ENCODE measurements at regions not wholly inside any gene's neighbourhood (a gene's known extent, or its start where the extent isn't known, plus 50 kb on each side); places are given as distances from the start of the nearest gene placed in this dataset.

DNA sequence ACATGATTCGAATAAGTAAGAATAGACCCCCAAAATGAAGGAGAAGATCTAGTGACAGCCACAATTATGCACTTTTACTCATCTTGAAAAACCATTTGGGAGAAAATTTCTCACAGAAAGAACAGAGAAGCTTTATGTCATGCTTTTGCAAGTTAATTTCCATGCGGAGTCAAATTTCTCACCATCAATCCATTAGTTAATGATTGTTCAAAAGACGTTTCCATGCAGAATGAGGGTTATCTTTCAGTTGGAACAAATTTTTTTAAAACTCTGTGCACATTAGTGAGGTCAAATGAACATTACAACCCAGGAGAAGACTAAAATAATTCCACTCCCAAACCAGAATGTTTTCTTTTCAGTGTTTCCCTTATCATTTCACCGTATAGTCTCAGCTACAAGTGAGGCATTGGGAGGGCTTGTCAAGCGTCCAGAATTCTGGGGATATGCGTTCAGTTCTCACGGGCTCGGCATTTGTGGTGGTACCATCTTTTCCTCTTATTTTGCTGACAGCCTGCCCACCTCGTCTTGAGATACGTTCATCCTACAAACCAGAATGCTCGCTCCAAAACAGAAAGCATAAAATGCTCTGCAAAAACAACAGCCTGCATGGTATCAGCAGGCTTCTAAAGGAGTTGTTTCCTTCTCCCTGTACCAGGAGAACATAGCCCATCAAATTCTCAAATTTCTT is 130.8 kb upstream of the TBL1X start:
- Histone ChIP-seq H3K27ac (ENCODE audit: low read depth, low read length) (no peak overlapping the region), H3K9me3 (ENCODE audit: control insufficient read depth, insufficient read depth, low read depth, low read length) (no peaks in the 10 kb centered on the region), H3K4me1 (ENCODE audit: control insufficient read depth, insufficient read depth, low read length) (peaks cover 17% of the 10 kb centered on the region), H3K27me3 (ENCODE audit: control insufficient read depth, insufficient read depth, low read length) (peaks cover 3% of the 10 kb centered on the region; the same call in 1 of the 2 replicates), H3K4me3 (ENCODE audit: low read depth, low read length) (no peak overlapping the region), H3K9ac (ENCODE audit: low read length) (no peak overlapping the region), H3K36me3 (ENCODE audit: control insufficient read depth, insufficient read depth, low read length) (no peaks in the 10 kb centered on the region)

DNA sequence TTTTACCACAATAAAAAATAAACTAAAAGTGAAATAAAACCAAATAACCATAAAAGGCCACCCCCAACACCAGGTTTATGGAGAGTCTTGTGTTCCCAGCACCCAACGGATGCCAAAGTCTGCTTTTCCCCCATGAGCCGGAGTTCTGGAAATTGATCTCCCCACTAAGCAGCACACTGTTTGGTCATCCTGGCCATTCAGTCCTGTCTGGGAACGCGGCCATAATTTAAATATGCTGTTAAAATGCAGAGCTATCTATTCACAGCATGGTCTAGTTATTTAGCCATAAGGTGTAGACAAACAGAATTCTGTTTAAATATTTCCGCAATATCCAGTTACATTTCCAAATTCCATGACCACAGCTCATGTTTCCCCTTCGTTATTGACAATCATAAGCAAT is 129.6 kb upstream of the TBL1X start:
- Histone ChIP-seq H3K27me3 (ENCODE audit: control insufficient read depth, insufficient read depth, low read length) (peaks cover 3% of the 10 kb centered on the region; the same call in 1 of the 2 replicates), H3K4me1 (ENCODE audit: control insufficient read depth, insufficient read depth, low read length) (peaks cover 26% of the 10 kb centered on the region), H3K9ac (ENCODE audit: low read length) (no peak overlapping the region), H3K4me3 (ENCODE audit: low read depth, low read length) (no peak overlapping the region), H3K27ac (ENCODE audit: low read depth, low read length) (no peak overlapping the region), H3K36me3 (ENCODE audit: control insufficient read depth, insufficient read depth, low read length) (no peaks in the 10 kb centered on the region), H3K9me3 (ENCODE audit: control insufficient read depth, insufficient read depth, low read depth, low read length) (no peaks in the 10 kb centered on the region)

DNA sequence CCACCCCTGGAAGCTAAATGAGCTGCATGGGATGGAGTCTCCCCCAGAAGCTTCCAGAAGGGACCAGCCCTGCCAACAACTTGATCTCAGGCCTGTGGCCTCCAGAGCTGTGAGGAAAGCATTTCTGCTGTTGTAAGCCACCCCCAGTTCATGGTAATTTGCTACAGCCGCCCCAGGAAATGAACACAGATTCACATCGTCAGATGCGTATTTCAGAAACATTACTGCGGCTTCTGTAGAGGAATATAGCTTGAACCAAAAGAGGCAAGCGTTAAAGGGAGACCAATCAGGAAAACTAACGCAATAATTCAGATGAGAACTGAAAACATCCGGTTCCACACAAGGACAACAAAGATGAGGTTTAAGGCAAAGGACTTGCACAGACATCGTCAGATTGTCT is 128.4 kb upstream of the TBL1X start:
- H3K9me3 ChIP-seq (ENCODE audit: control insufficient read depth, insufficient read depth, low read depth, low read length) = no peaks in the 10 kb centered on the region
- H3K9ac ChIP-seq (ENCODE audit: low read length) = no peak overlapping the region
- no peak overlapping the region for H3K27ac ChIP-seq (ENCODE audit: low read depth, low read length)
- peaks cover 3% of the 10 kb centered on the region; the same call in 1 of the 2 replicates for H3K27me3 ChIP-seq (ENCODE audit: control insufficient read depth, insufficient read depth, low read length)
- H3K4me1 ChIP-seq (ENCODE audit: control insufficient read depth, insufficient read depth, low read length) = peaks cover 38% of the 10 kb centered on the region
- H3K4me3 ChIP-seq (ENCODE audit: low read depth, low read length) = no peak overlapping the region
- H3K36me3 ChIP-seq (ENCODE audit: control insufficient read depth, insufficient read depth, low read length) = no peaks in the 10 kb centered on the region

DNA sequence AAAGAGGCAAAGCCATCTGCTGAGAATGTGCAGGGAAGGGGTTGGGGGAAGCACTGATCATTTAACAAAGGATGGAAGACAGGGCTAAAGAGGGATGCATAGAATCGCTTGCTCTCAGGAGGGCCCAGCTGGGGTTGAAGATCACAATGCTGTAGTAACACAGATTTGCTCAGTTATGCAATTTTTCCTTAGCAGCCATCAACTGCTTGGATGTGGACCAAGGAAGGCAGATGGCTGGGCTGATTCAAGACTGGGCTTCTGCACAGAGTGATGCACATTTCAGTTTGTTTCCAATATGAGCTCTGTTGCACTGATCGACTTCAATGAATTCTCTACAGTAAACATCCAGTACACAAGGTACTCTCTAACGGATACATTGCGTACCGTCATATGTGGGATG is 127.8 kb upstream of the TBL1X start:
- no peak overlapping the region for H3K9ac ChIP-seq (ENCODE audit: low read length)
- no peaks in the 10 kb centered on the region for H3K36me3 ChIP-seq (ENCODE audit: control insufficient read depth, insufficient read depth, low read length)
- H3K27me3 ChIP-seq (ENCODE audit: control insufficient read depth, insufficient read depth, low read length) = peaks cover 3% of the 10 kb centered on the region; the same call in 1 of the 2 replicates
- H3K4me1 ChIP-seq (ENCODE audit: control insufficient read depth, insufficient read depth, low read length) = peaks cover 42% of the 10 kb centered on the region
- H3K9me3 ChIP-seq (ENCODE audit: control insufficient read depth, insufficient read depth, low read depth, low read length) = no peaks in the 10 kb centered on the region
- no peak overlapping the region for H3K27ac ChIP-seq (ENCODE audit: low read depth, low read length)
- no peak overlapping the region for H3K4me3 ChIP-seq (ENCODE audit: low read depth, low read length)

DNA sequence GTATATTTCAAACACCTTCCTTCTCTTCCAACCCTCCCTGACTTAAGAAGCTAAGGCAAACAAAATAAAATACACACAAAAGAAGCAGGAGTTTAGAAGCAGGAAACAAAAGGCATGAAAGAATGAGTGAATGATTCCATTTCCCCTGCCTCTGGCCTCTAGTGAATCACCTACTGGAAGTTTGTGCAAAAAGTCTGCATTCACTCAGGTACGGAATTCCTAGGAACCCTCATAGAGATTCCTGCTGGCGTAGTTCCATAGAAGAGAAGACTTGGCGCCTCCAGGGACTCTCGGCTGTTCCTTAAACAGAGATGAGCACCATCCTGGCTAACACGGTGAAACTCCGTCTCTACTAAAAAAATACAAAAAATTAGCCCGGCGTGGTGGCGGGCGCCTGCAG is 125.9 kb upstream of the TBL1X start:
- peaks cover 56% of the 10 kb centered on the region for H3K4me1 ChIP-seq (ENCODE audit: control insufficient read depth, insufficient read depth, low read length)
- no peak overlapping the region for H3K9ac ChIP-seq (ENCODE audit: low read length)
- H3K9me3 ChIP-seq (ENCODE audit: control insufficient read depth, insufficient read depth, low read depth, low read length) = no peaks in the 10 kb centered on the region
- no peaks in the 10 kb centered on the region for H3K36me3 ChIP-seq (ENCODE audit: control insufficient read depth, insufficient read depth, low read length)
- H3K4me3 ChIP-seq (ENCODE audit: low read depth, low read length) = no peak overlapping the region
- H3K27me3 ChIP-seq (ENCODE audit: control insufficient read depth, insufficient read depth, low read length) = peaks cover 13% of the 10 kb centered on the region; the same call in 1 of the 2 replicates
- no peak overlapping the region for H3K27ac ChIP-seq (ENCODE audit: low read depth, low read length)

DNA sequence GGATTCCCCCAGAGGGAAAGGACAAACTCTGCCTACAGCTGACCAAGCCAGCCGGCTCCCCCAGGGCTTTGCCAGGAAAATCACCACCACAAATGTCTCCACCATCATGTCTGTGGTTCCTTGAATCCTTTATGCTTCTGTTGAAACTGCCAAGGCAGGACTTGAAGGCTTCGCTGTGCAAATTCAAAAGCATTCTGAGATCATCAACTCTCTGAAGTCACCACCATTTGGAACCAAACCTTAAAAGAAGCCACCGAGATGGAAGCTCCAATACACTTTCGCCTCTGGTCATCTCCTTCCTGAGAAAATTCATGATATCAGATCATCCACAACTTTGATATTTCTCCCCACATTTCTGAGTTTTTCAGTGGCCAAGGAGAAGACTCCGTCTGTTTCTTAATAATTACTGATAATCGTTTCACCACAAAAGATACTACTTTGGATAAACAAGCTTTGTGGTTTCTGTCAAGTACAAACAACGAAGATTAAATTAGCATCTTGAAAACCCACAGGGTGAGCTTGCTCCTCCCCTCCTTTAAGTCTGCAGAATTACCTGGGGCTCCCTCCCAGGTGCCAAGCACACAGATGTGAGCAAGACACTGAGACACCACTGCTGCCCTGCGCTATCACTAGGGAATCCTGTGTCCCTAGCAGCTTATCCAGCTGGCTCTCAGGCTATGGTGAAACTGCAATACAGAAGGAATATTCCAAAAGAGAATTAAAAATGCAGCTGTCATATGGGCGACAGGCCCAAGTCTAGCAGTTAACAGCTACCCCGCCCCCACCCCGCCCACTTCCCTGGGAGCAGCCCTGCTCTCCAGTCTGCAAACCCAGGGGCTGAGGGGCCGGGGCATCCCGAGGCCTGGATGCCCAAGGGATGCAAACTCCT is 125.0 kb upstream of the TBL1X start:
- Histone ChIP-seq H3K4me1 (ENCODE audit: control insufficient read depth, insufficient read depth, low read length) (peaks cover 56% of the 10 kb centered on the region), H3K4me3 (ENCODE audit: low read depth, low read length) (no peak overlapping the region), H3K27me3 (ENCODE audit: control insufficient read depth, insufficient read depth, low read length) (peaks cover 13% of the 10 kb centered on the region; the same call in 1 of the 2 replicates), H3K9ac (ENCODE audit: low read length) (no peak overlapping the region), H3K9me3 (ENCODE audit: control insufficient read depth, insufficient read depth, low read depth, low read length) (no peaks in the 10 kb centered on the region), H3K27ac (ENCODE audit: low read depth, low read length) (no peak overlapping the region), H3K36me3 (ENCODE audit: control insufficient read depth, insufficient read depth, low read length) (no peaks in the 10 kb centered on the region)

DNA sequence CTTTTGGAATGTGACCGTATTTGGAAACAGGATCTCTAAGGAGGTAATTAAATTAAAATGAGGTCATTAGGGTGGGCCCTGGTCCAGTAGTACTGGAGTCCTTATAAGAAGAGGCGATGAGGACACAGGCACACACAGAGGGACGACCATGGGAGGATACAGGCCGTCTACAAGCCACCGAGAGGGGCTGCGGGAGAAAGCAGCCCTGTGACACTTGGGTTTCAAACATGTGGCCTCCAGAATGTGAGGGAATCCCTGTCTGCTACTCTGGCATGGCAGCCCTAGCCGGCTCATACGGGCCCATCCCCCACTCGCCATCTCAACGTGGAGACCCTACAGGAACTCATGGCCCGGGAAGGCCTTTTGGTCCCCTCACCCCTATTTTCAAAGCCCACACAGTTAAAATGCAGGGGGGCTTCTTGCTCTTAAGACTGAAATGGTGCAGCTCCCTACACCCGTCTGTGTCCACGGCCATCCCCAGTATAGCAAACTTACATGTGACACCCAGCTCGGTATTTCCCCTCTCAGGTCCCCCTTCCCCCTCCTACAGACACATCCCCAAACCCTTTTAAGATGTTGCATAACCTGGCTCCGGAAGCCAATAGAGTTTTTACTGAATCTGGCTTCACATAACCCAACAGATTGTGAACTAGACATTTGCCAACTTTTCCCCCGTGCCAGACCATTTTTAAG is 124.1 kb upstream of the TBL1X start:
- H3K9me3 ChIP-seq (ENCODE audit: control insufficient read depth, insufficient read depth, low read depth, low read length) = no peaks in the 10 kb centered on the region
- peaks cover 54% of the 10 kb centered on the region for H3K4me1 ChIP-seq (ENCODE audit: control insufficient read depth, insufficient read depth, low read length)
- peaks cover 12% of the 10 kb centered on the region; the same call in 1 of the 2 replicates for H3K27me3 ChIP-seq (ENCODE audit: control insufficient read depth, insufficient read depth, low read length)
- H3K9ac ChIP-seq (ENCODE audit: low read length) = peak overlapping the region; percentile 27
- no peak overlapping the region; the same call in 1 of the 2 replicates for H3K27ac ChIP-seq (ENCODE audit: low read depth, low read length)
- no peaks in the 10 kb centered on the region for H3K36me3 ChIP-seq (ENCODE audit: control insufficient read depth, insufficient read depth, low read length)
- no peak overlapping the region for H3K4me3 ChIP-seq (ENCODE audit: low read depth, low read length)

DNA sequence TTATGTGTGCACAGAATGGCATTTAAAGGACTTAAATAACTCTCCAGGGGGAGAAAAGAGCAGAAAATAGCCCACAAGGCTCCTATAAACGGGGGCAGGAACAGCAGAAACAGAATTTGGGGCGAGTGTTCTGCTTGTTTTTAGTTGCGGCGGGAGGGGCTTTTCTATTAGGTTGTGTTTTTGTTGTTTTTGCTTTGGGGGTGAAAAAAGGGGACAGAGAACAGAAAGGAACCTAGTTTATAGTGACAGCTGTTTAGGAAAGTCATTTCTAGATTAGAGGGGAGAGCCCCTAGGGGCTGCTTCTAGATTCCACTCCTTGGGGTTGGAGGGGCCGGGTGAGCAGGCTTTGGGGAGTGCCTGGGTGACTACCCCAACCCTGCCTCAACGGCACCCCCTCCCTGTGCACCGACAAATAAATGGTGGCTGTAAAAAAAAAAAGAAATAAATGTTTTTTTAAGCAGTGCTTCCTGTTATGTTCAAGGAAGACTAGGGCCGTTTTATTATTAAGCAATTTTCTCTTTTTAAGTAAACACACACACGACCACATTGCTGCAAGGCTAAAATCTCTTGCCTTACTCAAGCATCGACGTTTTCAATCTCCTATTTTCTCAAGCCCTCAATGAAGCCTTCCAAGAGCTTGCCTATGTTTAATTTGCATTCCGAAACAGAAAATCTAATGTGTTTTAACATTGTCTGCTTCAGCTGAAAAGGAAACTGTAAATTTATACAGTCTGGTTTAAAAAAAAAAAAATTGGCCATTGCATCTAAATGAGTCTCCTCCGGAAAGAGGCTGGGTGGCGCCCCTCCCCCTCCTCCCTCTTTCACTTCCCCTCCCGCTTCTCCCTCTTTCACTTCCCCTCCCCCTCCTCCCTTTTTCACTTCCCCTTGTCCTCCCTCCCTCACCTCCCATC is 123.3 kb upstream of the TBL1X start:
- no peak overlapping the region for H3K9ac ChIP-seq (ENCODE audit: low read length)
- no peaks in the 10 kb centered on the region for H3K9me3 ChIP-seq (ENCODE audit: control insufficient read depth, insufficient read depth, low read depth, low read length)
- peaks cover 10% of the 10 kb centered on the region; the same call in 1 of the 2 replicates for H3K27me3 ChIP-seq (ENCODE audit: control insufficient read depth, insufficient read depth, low read length)
- no peak overlapping the region; the same call in 1 of the 2 replicates for H3K27ac ChIP-seq (ENCODE audit: low read depth, low read length)
- H3K4me3 ChIP-seq (ENCODE audit: low read depth, low read length) = 0 out of 2 replicates have a peak overlapping the region, but pooled peaks have one; percentile 22
- no peaks in the 10 kb centered on the region for H3K36me3 ChIP-seq (ENCODE audit: control insufficient read depth, insufficient read depth, low read length)
- peaks cover 46% of the 10 kb centered on the region for H3K4me1 ChIP-seq (ENCODE audit: control insufficient read depth, insufficient read depth, low read length)

DNA sequence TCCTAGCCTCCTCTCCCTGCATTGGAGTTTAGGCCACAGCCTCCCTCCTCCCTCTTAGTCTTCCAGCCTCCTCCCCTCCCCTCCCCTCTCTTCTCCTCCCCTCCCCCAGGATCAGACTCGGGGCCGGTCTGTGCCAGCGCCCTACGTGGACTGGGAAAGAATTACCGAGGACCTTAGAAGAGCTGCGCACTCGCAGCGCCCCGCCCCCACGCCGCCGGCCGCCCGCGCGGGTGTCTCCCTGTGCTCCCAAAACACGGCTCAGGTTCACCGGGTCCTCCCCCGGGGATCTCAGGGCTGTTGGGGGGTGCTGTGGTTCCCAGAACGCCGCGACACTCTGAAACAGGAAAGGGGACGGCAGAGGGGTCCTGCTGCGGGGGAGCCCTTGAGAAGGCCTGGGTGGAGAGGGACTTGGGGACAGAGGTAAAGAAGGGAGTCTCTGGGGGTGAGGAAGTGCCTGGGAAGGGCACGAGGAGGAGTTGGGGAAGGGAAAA is 122.3 kb upstream of the TBL1X start:
- Histone ChIP-seq H3K4me3 (ENCODE audit: low read depth, low read length) (peak overlapping the region; percentile 90), H3K27ac (ENCODE audit: low read depth, low read length) (peak overlapping the region; percentile 51; the same call in 1 of the 2 replicates), H3K9me3 (ENCODE audit: control insufficient read depth, insufficient read depth, low read depth, low read length) (no peaks in the 10 kb centered on the region), H3K36me3 (ENCODE audit: control insufficient read depth, insufficient read depth, low read length) (no peaks in the 10 kb centered on the region), H3K9ac (ENCODE audit: low read length) (peak overlapping the region; percentile 79), H3K27me3 (ENCODE audit: control insufficient read depth, insufficient read depth, low read length) (peaks cover 10% of the 10 kb centered on the region; the same call in 1 of the 2 replicates), H3K4me1 (ENCODE audit: control insufficient read depth, insufficient read depth, low read length) (peaks cover 41% of the 10 kb centered on the region)

DNA sequence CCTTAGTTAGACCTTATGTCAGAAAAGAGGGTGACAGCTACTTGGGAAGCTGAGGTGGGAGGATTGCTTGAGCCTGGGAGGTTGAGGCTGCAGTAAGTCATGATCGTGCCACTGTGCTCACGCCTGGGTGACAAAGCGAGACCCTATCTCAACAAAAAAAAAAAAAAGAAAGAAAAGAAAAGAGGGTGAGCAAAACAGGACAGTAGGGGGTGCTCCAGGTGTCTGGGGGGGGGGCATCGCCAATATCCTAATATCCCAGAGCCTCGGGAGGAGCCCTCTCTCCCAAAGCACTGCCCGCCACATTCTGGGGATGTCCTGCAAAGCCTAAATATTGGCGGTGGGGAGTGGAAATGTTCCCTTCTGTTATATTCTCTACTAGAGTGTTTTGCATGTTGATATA is 120.9 kb upstream of the TBL1X start:
- no peak overlapping the region for H3K4me3 ChIP-seq (ENCODE audit: low read depth, low read length)
- no peaks in the 10 kb centered on the region for H3K36me3 ChIP-seq (ENCODE audit: control insufficient read depth, insufficient read depth, low read length)
- H3K9me3 ChIP-seq (ENCODE audit: control insufficient read depth, insufficient read depth, low read depth, low read length) = no peaks in the 10 kb centered on the region
- no peak overlapping the region for H3K27ac ChIP-seq (ENCODE audit: low read depth, low read length)
- peaks cover 10% of the 10 kb centered on the region; the same call in 1 of the 2 replicates for H3K27me3 ChIP-seq (ENCODE audit: control insufficient read depth, insufficient read depth, low read length)
- H3K9ac ChIP-seq (ENCODE audit: low read length) = no peak overlapping the region
- peaks cover 38% of the 10 kb centered on the region for H3K4me1 ChIP-seq (ENCODE audit: control insufficient read depth, insufficient read depth, low read length)

Measured in HUES6 (cell line).